ENCODE measurements at regions not wholly inside any gene's neighbourhood (a gene's known extent, or its start where the extent isn't known, plus 50 kb on each side); places are given as distances from the start of the nearest gene placed in this dataset.

- CTCF ChIA-PET, result no interaction called here
- BruUV-seq (replicated peaks), result no TSS peak
- Histone ChIP-seq H3K4me3 (ENCODE audit: low read depth in 2 of 2, low read length in 2 of 2) (no peak overlapping the region), H3K36me3 (ENCODE audit: control insufficient read depth, insufficient read depth, low read length) (no peaks in the 10 kb centered on the region), H3K9me3 (ENCODE audit: control insufficient read depth, insufficient read depth, low read depth, low read length) (no peaks in the 10 kb centered on the region), H3K27ac (ENCODE audit: low read length) (no peak overlapping the region), H3K4me1 (ENCODE audit: control insufficient read depth, insufficient read depth, low read length) (no peaks in the 10 kb centered on the region; the same call in 1 of the 2 replicates), H3K27me3 (ENCODE audit: control insufficient read depth, insufficient read depth, low read length) (no peaks in the 10 kb centered on the region)
- POLR2A ChIA-PET, result no interaction called here
- ATAC-seq (no peak), DNase-seq (ENCODE audit: low read depth, low spot score) (no peak)
- TF ChIP-seq SIN3A (IDR thresholded peaks at IDR 0.05; ENCODE audit: borderline replicate concordance, insufficient read depth, low read depth, low read length) (no peak), CTCF (IDR thresholded peaks at IDR 0.05) (no peak), TCF7L2 (IDR thresholded peaks at IDR 0.05; ENCODE audit: low read depth, low read length) (no peak), POLR2AphosphoS5 (IDR thresholded peaks at IDR 0.05; ENCODE audit: low read depth, low read length) (no peak), REST (IDR thresholded peaks at IDR 0.05; ENCODE audit: insufficient read depth in 1 of 2, low read depth in 2 of 2, low read length in 1 of 2) (no peak)
- intact Hi-C loops (cut with micrococcal nuclease; ENCODE audit: unreplicated experiment) (no loop called here), in situ Hi-C loops (cut with HindIII; ENCODE audit: low pct_unique_long_range_greater_than_20kb, low sequenced_read_pairs) (no loop called here)
Observed at GRCh38 chr21:15373941-15374340, 309.1 kb upstream of the NRIP1 start.

- Histone ChIP-seq H3K4me1 (ENCODE audit: control insufficient read depth, insufficient read depth, low read length) (no peaks in the 10 kb centered on the region), H3K27ac (ENCODE audit: low read length) (no peak overlapping the region), H3K36me3 (ENCODE audit: control insufficient read depth, insufficient read depth, low read length) (no peaks in the 10 kb centered on the region), H3K27me3 (ENCODE audit: control insufficient read depth, insufficient read depth, low read length) (no peaks in the 10 kb centered on the region), H3K9me3 (ENCODE audit: control insufficient read depth, insufficient read depth, low read depth, low read length) (no peaks in the 10 kb centered on the region), H3K4me3 (ENCODE audit: low read depth in 2 of 2, low read length in 2 of 2) (no peak overlapping the region)
- TF ChIP-seq TCF7L2 (IDR thresholded peaks at IDR 0.05; ENCODE audit: low read depth, low read length), result no peak
- no peak for TF ChIP-seq SIN3A (IDR thresholded peaks at IDR 0.05; ENCODE audit: borderline replicate concordance, insufficient read depth, low read depth, low read length)
- TF ChIP-seq POLR2AphosphoS5 (IDR thresholded peaks at IDR 0.05; ENCODE audit: low read depth, low read length), result no peak
- TF ChIP-seq CTCF (IDR thresholded peaks at IDR 0.05), result no peak
- no peak for TF ChIP-seq REST (IDR thresholded peaks at IDR 0.05; ENCODE audit: insufficient read depth in 1 of 2, low read depth in 2 of 2, low read length in 1 of 2)
- BruUV-seq (replicated peaks), result no TSS peak
- ChIA-PET CTCF (no interaction called here), POLR2A (no interaction called here)
- no peak for DNase-seq (ENCODE audit: low read depth, low spot score)
- no peak for ATAC-seq
- in situ Hi-C loops (cut with HindIII; ENCODE audit: low pct_unique_long_range_greater_than_20kb, low sequenced_read_pairs) (no loop called here), intact Hi-C loops (cut with micrococcal nuclease; ENCODE audit: unreplicated experiment) (no loop called here)
Observed at GRCh38 chr21:15379776-15380175, 315.0 kb upstream of the NRIP1 start.

Data from Panc1 (cell line).